ENCODE measurements at regions not wholly inside any gene's neighbourhood (a gene's known extent, or its start where the extent isn't known, plus 50 kb on each side); places are given as distances from the start of the nearest gene placed in this dataset.
A peak's percentile ranks its signal among the peaks of the same experiment; 100 is the strongest.

DNA sequence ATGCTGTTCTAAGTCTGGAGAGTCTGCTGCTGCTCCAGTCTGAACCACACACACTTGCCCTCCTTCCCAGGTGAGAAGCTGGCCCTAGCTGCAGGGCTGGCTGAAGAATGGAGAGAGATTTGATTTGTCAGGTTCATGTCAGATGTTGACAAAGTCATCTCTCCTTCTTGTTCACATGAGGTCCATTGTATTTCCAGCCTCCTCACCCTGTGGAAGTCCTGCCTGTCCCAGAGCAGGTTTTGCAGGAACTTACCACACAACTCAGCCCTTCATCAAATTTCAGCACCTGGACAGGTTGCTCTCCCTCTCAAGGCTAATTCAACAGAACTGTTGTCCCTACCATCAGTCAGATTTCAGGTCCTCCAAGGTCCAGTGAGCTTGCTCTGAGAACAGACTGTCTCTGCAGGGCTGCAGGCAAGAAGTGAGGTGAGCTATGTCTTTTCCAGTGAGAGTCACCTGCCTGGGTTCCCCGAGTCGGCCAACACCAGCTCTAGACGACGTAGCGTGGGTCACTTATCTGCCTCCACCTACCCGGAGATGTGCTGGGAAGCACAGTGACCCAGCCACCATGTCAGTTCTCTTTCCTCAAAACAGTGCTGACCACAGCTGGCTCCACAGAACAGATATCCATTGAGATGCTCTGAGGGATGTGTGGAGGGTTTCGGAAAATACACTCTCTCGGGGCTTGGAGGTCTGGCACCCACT lies 58.0 kb upstream of the CD93 start:
- Histone ChIP-seq H3K9ac (ENCODE audit: low read length in 3 of 3) (no peak overlapping the region), H3K9me3 (ENCODE audit: control insufficient read depth in 2 of 3, insufficient read depth in 1 of 3, low read length in 3 of 3) (no peaks in the 10 kb centered on the region), H3K27me3 (ENCODE audit: control insufficient read depth, insufficient read depth, low read length) (no peaks in the 10 kb centered on the region), H3K27ac (ENCODE audit: low read depth in 2 of 2, low read length in 2 of 2) (no peak overlapping the region), H3K4me3 (ENCODE audit: low read length in 3 of 3) (no peak overlapping the region), H3K4me1 (ENCODE audit: control insufficient read depth in 2 of 3, insufficient read depth in 2 of 3, low read depth in 1 of 3, low read length in 3 of 3) (peaks cover 0 to 8% (median 6%) of the 10 kb centered on the region in 3 donors), H3K36me3 (ENCODE audit: control insufficient read depth in 2 of 3, insufficient read depth in 3 of 3, low read length in 3 of 3) (no peaks in the 10 kb centered on the region)
- DNase-seq (peak in 1 of 5 donors; percentile 48), FAIRE-seq (no peak)
- intact Hi-C loops (cut with DNase I): no loop called here
- TF ChIP-seq, protein P1, sequence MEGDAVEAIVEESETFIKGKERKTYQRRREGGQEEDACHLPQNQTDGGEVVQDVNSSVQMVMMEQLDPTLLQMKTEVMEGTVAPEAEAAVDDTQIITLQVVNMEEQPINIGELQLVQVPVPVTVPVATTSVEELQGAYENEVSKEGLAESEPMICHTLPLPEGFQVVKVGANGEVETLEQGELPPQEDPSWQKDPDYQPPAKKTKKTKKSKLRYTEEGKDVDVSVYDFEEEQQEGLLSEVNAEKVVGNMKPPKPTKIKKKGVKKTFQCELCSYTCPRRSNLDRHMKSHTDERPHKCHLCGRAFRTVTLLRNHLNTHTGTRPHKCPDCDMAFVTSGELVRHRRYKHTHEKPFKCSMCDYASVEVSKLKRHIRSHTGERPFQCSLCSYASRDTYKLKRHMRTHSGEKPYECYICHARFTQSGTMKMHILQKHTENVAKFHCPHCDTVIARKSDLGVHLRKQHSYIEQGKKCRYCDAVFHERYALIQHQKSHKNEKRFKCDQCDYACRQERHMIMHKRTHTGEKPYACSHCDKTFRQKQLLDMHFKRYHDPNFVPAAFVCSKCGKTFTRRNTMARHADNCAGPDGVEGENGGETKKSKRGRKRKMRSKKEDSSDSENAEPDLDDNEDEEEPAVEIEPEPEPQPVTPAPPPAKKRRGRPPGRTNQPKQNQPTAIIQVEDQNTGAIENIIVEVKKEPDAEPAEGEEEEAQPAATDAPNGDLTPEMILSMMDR (IDR thresholded peaks at IDR 0.05; ENCODE audit: borderline replicate concordance, extremely low read depth, insufficient read depth): no peak

DNA sequence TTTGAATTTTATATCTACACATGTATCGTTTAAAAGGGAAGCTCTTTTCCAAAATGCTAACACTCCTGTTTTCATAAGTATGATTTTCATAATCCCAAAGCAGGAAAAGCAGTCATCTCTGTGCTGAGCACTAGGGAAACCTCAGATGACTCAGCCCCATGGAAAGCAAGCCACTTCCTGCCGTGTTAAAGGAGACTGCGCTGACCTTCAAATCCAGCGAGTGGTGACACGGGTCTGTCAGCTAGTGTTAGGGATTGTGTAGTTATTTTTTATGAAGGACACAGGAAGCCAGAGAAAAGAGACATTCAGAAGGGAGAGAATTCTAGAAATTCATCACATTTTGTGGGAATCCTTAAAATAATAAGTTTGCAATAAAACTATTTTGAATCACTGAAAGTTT lies 57.0 kb upstream of the CD93 start:
- Histone ChIP-seq H3K36me3 (ENCODE audit: control insufficient read depth in 2 of 3, insufficient read depth in 3 of 3, low read length in 3 of 3) (no peaks in the 10 kb centered on the region), H3K4me1 (ENCODE audit: control insufficient read depth in 2 of 3, insufficient read depth in 2 of 3, low read depth in 1 of 3, low read length in 3 of 3) (peaks cover 0 to 8% (median 6%) of the 10 kb centered on the region in 3 donors), H3K9ac (ENCODE audit: low read length in 3 of 3) (no peak overlapping the region), H3K27ac (ENCODE audit: low read depth in 2 of 2, low read length in 2 of 2) (peak overlapping the region in 1 of 2 donors; percentile 56), H3K4me3 (ENCODE audit: low read length in 3 of 3) (no peak overlapping the region), H3K27me3 (ENCODE audit: control insufficient read depth, insufficient read depth, low read length) (no peaks in the 10 kb centered on the region), H3K9me3 (ENCODE audit: control insufficient read depth in 2 of 3, insufficient read depth in 1 of 3, low read length in 3 of 3) (no peaks in the 10 kb centered on the region)
- FAIRE-seq (peak; percentile 29), DNase-seq (peak in 2 of 5 donors; percentile 47 to 76)
- intact Hi-C loops (cut with DNase I): no loop called here
- TF ChIP-seq, protein P1 (IDR thresholded peaks at IDR 0.05; ENCODE audit: borderline replicate concordance, extremely low read depth, insufficient read depth): no peak

DNA sequence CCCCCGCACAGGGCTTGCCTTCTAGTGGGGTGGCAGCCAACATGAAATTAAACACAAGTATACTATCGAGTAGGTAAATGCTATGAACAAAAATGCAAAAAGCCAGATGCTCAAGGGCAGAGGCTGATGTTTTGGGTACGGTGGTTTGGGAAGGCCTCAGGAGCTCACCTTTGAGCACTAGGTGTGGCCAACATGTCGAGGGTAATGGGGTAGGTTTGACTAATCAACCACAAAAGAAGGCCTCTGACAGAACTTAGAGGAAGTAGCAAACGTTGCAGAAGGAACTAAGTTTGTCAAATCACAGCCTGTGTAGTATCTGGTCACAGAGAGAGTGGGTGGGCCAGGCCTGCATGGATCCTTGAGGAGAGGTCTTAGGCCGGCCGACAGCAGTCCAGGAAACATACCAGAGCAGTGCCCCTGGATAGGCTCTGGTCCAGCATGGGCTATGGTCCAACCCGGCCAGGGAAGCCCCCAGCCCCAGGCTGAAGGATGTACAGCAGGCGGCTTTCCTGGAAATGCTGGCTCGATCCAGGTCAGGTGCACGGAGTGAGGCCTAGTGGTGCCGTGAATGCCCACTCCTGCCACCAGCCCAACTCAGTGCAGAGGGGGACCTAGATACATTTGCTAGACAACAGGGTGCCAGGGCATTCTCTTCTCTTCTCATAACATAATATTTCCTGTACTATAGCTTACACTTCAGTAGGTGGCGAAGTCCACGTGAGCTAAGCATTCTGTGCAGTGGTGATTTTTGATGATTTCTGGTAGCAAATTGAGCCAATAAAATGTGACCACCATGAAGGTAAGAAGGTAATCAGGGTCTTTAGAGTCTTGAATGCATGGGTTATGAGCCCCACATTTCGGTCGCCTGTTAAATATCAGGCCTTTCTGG lies 56.3 kb upstream of the CD93 start:
- DNase-seq: peak in 1 of 5 donors; percentile 69
- peak overlapping the region; percentile 14 to 56 for H3K27ac ChIP-seq (ENCODE audit: low read depth in 2 of 2, low read length in 2 of 2)

More for the DNA sequence above, 56.3 kb upstream of the CD93 start:
- intact Hi-C loops (cut with DNase I): no loop called here
- Histone ChIP-seq H3K9ac (ENCODE audit: low read length in 3 of 3) (no peak overlapping the region), H3K27me3 (ENCODE audit: control insufficient read depth, insufficient read depth, low read length) (no peaks in the 10 kb centered on the region), H3K36me3 (ENCODE audit: control insufficient read depth in 2 of 3, insufficient read depth in 3 of 3, low read length in 3 of 3) (no peaks in the 10 kb centered on the region), H3K9me3 (ENCODE audit: control insufficient read depth in 2 of 3, insufficient read depth in 1 of 3, low read length in 3 of 3) (no peaks in the 10 kb centered on the region), H3K4me1 (ENCODE audit: control insufficient read depth in 2 of 3, insufficient read depth in 2 of 3, low read depth in 1 of 3, low read length in 3 of 3) (peaks cover 0 to 6% (median under 1%) of the 10 kb centered on the region in 3 donors), H3K4me3 (ENCODE audit: low read length in 3 of 3) (no peak overlapping the region)
- TF ChIP-seq, protein P1 (IDR thresholded peaks at IDR 0.05; ENCODE audit: borderline replicate concordance, extremely low read depth, insufficient read depth): no peak
- FAIRE-seq: no peak

Measured in kidney (tissue), 13 donors.